HG02623 (cell line): ENCODE measurements at regions not wholly inside any gene's neighbourhood (a gene's known extent, or its start where the extent isn't known, plus 50 kb on each side); places are given as distances from the start of the nearest gene placed in this dataset.
"Not testable (repeated sequence)": the region's sequence is repeated elsewhere in the genome, so short reads cannot be mapped to it uniquely, and the experiment has no call there.

Experiments used
- ATAC-seq: cut with Tn5 transposase; IDR thresholded peaks from one replicate; pipeline ENCODE4 v1.9.1; 2021; ENCODE audit warnings: moderate library complexity; ENCODE audit not compliant: unreplicated experiment

DNA sequence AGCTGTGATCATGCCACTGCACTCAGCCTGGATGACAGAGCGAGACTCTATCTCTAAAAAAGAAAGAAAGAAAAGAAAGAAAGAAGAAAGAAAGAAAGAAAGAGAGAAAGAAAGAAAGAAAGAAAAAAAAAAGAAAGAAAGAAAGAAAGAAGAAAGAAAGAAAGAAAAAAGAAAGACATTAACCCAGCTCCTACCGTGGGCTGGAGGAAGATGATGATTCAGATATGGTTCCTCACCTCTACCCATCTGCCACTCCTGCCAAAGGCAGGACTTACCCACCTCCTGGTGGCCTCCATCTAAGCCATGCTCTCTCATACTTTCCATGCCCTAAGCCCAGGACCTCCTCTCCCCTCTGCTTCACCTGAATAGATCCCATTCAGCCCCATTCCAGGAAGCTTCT, 93.3 kb upstream of the LHX1 start:
- ATAC-seq: no peak

DNA sequence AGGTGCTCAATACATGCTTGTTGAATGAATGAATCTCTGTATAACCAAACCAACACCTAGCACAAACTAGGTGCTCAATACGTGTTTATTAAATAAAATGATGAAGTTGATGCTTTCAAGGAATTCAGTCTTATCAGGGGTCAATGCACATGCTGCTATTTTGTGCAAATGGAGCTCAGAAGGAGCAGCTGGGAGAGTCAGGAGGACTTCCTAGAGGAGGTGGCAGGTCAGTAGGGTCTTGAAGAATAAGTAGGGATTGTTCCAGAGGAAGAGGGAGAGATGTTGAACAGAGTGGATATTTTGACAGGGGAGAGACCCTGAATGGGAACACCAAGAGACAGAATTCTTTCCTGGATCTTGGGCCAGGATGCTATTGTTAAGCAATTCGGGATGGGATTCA, 92.7 kb upstream of the LHX1 start:
- ATAC-seq: no peak

DNA sequence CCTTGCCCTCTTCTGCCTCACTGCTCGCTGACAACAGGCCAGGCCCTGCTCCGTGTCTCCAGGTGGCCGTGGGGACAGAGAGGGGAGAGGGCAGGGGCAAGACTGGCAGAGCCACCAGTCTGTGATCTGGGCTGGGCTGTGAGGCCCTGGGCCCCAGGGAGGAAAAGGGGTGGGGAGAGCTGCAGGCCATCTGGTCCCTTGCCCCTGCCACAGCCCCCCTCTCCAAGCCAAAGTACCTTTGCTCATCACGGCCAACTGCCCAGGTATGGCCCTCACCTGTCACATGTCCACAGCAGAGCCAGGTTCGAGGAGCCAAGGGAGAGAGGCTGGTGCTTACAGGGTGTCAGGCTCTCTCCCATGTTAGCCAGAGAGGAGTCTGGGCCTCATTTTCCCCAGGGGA, 91.4 kb upstream of the LHX1 start:
- no peak for ATAC-seq

DNA sequence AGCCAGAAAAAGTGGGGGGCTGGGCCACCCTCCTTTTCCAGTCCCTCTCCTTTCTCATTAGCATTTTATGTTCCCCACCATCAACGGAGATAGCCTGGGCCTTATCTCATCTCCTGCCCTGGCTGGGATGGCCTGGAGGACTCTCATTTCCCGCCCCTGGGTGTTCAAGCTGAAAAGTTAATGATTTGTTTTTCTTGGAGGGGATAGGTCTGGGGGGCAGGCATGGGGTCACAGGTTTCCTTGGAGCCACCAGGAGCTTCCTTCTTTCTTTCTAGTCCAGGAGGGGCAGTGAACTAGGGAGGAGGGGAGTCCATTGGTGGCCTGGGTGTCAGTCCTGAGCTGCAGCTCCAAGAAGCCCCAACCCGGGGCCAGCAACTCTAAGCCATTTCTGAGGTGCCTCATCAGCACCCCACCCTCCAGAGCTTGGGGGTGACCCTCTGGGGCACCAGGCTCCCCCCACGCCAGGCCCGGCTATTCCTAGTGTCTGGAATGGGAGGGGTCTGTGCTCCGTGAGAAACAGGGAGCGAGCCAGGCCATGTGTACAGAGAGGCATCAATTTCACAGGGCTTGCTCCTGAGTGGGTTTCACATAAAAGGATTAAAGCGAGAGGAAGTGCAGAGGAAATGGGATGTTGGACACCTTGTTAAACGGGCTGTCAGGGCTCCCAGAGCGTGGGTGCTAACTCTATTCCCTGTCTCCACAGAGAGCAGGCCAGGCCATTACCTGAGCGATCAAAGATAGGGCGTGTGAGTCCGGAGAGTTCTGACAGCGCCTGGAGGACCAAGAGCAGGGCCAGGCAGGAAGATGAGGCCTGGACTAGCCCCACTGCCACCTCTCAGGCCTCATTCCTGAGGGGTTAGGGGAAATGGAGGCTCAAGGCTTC, 90.6 kb upstream of the LHX1 start:
- no peak for ATAC-seq

DNA sequence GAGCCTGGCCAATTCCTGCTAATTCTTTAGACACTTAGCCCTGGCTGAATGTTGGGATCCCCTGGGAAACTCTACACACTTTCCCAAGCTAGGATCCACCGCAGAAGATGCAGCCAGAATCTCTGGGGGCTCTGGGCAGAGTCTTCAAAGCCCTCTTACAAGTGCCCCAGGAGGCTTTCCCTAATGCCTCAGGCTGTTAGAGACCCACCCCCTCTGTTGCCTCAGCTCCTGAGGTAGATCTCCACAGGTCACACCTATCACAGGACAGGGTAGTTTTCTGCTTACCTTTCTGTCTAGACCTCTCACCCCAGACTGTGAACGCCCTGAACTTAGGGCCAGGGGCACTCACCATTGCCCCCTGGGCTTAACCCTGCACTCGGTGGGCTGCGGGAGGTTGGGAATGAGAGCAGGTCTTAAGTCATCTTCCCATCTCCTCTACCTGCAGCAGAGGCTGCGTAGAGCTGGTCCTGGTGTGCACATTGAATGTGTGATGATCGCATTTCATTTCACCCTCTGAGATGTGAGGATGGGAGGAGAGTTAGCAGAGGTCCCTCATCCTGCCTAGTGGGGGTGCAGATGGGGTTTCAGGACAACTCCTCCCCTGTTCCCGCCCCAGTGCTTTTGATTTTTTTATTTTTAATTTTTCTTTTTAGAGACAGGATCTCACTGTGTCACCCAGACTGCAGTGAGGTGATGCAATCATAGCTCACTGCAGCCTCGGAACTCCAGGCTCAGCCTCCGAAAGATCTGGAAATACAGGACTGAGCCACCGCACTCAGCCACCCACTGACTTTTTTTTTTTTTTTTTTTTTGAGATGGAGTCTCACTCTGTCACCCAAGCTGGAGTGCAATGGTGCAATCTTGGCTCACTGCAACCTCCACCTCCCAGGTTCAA, 89.0 kb upstream of the LHX1 start:
- ATAC-seq: no peak

DNA sequence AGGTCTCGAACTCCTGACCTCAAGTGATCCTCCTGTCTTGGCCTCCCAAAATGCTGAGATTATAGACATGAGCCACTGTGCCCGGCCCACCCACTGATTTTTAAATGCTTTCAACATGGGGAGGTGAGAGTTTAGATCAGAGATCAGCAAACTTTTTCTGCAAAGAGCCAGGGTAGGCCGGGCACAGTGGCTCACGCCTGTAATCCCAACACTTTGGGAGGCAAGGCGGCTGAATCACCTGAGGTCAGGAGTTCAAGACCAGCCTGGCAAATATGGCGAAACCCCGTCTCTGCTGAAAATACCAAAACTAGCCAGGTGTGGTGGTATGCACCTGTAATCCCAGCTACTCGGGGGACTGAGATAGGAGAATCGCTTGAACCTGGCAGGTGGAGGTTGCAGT, 88.3 kb upstream of the LHX1 start:
- ATAC-seq: not testable (repeated sequence)

DNA sequence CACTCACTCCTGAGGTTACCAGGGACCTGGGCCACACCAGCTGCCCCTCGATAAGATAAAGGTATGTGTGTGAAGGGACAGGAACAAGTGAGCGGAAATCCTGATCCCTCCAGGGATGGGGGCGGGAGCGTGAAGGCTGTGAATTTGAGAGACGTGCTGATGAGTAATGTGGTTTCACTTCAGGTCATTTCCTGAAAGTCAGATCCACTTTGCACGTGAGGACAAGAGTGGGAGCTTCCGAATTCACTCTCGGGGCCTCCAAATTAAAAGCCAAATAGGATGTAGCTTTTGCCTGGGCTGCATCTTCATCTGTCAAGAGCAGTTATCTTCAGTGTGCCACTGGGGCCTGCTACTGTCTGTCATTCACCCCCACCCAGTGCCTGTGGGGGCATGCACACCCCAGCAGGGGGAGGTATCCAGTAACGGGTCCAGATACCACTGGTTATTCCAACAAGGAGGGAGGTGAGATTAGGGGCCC, 87.4 kb upstream of the LHX1 start:
- no peak for ATAC-seq

DNA sequence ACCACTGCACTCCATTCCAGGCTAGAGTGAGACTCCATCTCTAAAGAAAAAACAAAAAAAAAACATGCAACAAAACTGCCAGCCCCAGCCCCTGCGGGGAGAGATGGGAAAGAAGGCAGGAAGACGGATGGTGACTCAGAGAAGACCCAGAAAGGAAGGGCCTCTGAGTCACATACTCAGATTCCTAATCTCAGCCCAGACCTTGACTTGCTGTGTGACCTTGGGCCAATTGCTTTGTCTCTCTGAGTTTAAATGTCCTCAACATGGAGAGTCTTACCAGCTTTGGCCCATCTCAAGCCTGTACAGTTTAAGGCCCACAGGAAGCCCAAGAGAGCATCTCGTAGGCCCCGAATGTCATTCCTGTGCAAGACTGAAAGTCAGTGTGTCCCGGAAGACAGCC, 86.5 kb upstream of the LHX1 start:
- no peak for ATAC-seq

DNA sequence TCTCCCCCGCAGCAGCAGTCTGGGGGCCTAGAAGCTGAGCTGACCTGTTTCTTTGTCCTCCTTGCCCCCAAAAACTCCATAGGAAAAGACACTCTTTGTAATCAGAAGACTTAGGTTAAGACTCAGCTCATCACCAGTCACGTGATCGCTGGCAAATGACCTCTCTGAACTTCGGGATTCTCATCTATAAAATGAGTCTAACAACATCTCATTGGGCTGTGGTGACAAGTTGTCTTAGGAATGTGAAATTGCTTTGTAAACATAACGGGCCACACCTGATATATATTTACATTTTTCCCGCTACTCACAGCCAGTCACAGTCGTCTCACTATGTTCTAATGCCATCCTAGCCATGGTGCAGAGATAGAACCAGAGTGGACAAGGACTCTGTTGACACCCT, 86.0 kb upstream of the LHX1 start:
- no peak for ATAC-seq

DNA sequence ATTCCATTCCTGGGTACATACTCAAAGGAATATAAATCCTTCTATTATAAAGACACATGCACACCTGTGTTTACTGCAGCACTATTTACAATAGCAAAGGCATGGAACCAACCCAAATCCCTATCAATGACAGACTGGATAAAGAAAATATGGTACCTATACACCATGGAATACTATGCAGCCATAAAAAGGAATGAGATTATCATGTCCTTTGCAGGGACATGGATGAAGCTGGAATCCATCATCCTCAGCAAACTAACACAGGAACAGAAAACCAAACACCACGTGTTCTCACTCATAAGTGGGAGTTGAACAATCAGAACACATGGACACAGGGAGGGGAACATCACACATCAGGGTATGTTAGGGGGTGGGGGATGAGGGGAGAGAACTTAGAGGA, 84.8 kb upstream of the LHX1 start:
- not testable (repeated sequence) for ATAC-seq

DNA sequence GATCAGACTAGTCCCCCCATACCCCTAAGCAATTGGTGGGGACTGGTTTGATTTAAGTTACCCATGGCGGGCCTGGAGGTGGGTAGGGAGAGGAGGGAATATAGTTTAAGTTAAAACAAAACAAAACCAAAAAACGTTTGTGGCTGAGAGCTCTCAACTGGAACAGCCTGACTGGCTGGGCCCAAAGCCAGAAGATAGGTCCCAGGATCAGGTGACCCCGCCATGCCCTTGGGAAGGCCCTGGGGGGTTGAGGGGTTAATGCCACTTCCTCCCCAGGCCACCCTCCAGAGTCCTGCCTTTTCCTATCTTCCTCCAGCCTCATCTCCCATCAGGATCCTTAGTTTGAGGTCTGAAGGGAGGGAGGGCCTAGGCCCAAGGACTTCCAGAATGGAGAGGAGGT, 82.3 kb upstream of the LHX1 start:
- no peak for ATAC-seq

DNA sequence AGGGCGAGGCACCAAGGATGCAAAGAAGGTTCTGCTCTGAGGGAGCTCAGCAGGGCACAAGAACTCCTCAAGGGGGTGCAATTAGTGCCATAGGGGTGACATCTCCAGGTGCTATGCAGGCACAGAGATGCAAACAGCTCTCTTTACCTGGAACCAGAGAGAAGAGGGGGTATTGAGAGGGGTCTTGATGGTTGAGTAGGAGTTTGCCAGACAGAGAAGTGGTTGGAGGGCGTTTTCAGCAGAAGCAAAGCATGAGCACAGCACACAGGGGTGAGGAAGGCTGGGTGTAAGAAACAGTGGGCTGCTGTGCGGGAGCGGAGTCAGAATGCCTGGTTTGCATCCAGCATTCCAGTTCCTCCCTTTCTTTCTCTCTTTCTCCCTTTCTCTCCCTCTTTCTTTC, 81.8 kb upstream of the LHX1 start:
- ATAC-seq: no peak

DNA sequence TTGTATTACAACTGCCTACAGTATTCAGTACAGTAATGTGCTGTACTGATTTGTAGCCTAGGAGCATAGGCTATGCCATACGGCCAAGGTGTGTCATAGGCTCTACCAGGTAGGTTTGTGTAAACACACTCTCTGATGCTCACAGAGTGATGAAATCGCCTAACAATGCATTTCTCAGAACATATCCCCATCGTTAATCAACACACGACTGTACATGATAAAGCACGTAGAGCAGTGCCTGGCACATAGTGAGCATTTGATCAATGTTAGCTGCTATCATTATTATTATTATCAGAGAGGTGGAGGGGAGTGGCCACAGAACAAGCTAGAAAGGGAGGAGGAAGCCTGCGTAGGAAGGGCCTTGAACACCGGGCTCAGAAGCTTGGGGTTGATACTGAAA, 81.1 kb upstream of the LHX1 start:
- ATAC-seq: no peak

DNA sequence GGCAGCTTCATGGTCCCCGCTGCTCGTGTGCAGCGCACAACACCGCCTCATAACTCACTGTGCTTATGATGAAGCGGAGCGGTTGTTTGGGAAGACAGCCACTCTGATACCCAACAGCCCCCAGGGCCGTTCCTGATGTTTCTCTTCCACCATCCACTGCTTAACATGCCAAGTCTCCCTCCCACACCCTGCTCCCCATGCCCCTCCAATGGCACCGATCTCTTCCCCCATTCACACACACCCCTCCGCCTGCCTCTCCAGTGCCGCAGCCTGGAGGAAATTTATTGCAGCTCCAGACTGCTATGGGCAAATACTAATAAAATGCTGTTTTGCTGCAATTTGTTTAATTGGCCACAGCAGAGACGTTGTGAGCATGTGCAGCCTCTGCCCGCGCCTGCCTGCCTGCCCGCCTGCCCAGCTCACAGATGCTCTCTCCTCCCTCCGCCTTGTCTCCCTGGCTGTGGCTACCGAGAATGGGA, 80.3 kb upstream of the LHX1 start:
- no peak for ATAC-seq

DNA sequence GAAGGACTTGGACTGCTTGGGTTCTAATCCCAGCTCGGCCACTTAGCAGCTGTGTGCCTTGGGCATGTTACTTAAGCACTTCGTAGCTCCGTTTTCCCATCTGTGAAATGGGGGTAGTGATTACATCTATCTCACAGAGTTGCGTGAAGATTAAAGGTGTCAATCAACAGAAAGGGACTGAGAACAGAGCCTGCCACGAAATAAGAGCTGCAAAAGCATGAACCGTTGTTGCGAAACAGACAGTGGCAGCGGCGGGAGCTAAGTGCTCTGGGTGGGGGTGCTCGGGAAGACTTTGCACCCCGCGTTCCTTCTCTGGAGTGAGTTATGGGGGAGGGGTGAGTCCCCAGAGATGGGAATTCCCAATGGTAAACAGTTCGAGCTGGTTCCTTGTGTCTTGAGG, 79.6 kb upstream of the LHX1 start:
- no peak for ATAC-seq

DNA sequence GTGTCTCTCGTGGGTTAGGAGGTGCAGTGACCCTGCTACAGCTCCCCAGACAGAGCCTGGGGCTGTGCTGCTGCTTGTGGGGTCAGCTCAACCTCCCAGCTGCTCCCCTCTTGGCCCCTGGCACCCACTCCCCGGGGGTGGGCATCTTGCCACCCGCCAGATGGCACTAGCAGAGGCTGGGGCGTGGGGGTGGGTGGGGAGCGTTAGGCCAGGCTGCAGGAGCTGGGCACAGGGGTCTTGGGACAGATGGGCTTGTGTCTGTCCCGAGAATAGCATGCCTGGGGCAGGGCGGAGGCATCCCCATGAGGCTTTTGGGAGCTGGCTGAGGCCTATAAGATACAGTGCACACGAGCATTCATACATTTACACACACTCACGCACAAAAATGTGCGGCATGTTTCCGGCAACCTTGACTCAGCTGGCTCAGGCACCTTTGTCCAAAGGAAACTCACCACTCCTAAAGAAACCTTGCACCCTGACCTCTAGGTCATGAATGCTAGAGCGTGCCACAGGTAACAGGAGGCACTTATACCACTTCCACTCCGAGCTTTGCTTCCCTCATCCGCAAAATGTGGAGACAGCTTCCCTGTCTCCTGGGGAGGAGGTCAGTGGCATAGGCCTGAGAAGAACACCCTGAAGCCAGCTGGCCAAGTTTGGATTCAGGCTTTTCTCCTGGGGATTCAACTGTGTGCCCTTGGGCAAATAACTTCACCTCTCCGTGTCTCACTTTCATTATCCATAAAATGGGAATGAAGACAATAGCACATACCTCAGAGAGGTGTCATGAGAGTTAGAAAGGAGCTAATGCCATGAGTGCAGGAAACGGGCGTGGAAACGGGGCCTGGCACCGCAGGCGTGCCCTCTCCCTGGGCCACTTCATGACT, 78.9 kb upstream of the LHX1 start:
- ATAC-seq: no peak

DNA sequence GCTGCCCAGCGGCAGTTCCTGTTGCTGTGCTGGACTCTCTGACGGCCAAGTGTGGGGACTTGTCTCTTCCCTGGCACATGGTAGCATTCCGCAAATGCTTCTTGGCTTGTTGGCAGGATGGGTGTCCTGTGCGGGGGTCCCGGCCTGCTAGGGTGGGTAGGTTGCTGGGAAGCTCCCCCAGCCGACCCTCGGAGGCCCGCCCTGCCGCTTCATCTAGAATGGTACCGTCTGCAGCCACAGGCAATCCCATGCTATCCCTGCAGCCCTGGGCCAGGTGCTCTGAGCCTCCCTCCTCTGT, 78.3 kb upstream of the LHX1 start:
- no peak for ATAC-seq

DNA sequence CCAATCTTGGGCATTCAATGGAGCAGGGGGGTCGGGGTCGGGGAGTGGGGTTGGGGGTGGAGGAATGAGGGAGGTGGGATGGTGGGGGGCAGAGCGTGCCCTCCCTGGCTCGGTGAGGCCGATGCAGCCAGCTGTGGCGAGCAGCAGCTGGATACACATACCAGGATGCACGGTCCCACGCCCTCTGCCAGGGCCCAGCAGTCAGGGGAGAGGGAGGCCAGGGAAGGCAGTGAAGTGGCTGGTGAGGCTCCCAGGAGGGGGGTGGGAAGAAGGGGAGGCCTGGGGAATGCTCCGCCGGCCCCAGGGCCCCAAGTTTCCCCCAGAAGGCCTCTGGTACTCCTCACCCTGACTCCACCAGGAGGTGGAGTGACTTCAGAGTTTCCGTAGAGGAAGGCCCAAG, 77.6 kb upstream of the LHX1 start:
- no peak for ATAC-seq

DNA sequence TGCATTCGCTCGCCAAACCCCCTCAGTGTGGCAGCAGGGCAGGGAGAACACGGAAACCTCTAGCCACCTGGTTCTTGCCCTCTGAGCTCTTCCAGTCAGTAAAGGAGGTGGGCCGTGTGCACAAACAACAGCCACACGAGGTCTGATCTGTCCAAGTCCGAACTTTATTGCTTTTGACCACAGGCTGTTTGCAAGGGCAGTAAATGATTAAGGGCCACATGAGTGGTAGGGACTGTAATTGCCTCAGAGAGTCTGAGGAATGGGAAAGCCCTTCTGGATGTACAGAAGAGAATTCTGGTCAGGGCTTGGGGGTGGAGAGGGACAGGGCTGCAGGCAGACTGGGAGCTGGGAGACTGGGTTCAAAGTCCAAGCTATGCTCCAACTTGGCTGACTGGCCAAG, 75.7 kb upstream of the LHX1 start:
- no peak for ATAC-seq

DNA sequence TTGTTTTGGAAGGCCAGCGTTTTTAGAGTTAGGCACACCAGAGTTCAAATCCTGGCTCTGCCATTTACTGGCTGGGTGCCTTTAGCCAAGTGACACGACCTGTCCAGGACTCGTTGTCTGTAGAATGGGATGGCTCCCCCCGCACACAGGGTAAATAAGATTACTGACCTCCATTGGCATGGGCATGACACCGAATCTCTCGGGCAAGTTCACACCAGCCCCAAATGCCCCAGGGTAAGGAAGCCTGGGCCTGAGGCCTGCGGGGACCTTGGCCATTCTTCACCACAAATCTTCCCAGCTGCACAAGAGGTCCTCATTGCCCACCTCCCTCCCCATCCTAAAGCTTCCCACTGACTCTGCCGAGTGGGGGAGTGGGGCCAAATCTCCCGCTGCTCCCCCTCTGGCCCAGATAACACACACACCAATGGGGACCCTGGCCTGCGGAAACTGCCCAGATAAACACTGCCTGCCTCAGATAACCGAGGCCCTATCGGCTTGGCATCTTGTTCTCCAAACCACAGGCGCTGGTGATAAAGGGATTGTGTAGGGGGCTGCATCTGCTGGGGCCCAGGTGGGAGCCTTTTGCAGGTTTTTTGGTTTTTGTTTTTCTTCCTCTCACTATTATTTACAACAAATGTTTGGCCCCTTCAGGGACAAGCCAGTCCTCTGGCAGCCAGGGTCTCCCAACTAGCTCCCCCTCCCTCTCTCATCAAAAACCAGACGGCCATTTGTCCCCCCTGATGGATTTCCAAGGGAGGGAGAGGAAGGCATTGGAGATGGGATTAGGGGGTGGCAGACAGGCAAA, 75.0 kb upstream of the LHX1 start:
- no peak for ATAC-seq
